GM18507 (cell line): ENCODE measurements at regions not wholly inside any gene's neighbourhood (a gene's known extent, or its start where the extent isn't known, plus 50 kb on each side); places are given as distances from the start of the nearest gene placed in this dataset.
"Not testable (repeated sequence)": the region's sequence is repeated elsewhere in the genome, so short reads cannot be mapped to it uniquely, and the experiment has no call there.

Experiments
- DNase-seq: peaks from one replicate; pipeline ENCODE4 v3.0.0; 2011; ENCODE audit warnings: low read depth; ENCODE audit not compliant: insufficient read length; ENCODE audit errors: extremely low spot score
- FAIRE-seq: peaks from 2 replicates; lab custom pipeline; 2011; peaks lifted over from hg19 to GRCh38; lab: Jason Lieb, UNC

DNA sequence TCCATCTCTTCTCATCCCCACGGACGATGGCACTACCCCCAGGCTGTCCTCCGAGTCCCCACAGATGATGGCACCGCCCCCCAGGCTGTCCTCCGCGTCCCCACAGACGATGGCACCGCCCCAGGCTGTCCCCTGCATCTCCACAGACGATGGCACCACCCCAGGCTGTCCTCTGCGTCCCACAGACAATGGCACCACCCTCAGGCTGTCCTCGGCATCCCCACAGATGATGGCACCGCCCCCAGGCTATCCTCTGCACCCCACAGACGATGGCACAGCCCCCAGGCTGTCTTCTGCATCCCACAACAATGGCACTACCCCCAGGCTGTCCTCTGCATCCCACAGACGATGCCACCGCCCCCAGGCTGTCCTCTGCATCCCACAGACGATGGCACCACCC, 57.4 kb upstream of the PTCH1 start:
- DNase-seq: no peak
- FAIRE-seq: no peak

DNA sequence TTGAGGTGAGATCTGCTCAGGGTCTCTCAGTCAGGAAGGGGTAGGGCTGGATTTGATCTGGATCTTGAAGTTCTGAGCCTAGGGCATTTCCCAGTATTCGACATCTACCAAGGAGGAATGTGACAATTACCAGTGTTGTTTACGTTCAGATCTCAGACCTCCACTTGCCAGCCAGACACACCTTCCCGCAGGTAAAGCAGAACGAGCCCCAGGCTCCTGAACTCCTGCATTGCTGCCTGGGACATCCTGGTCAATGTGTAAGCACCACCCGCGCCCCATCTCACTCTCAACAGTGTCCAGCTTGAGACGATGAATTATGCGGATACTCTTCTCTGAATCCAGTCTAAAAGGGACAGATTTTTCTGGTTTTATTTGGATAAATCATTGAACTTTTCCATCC, 56.7 kb upstream of the PTCH1 start:
- no peak for DNase-seq
- no peak for FAIRE-seq

DNA sequence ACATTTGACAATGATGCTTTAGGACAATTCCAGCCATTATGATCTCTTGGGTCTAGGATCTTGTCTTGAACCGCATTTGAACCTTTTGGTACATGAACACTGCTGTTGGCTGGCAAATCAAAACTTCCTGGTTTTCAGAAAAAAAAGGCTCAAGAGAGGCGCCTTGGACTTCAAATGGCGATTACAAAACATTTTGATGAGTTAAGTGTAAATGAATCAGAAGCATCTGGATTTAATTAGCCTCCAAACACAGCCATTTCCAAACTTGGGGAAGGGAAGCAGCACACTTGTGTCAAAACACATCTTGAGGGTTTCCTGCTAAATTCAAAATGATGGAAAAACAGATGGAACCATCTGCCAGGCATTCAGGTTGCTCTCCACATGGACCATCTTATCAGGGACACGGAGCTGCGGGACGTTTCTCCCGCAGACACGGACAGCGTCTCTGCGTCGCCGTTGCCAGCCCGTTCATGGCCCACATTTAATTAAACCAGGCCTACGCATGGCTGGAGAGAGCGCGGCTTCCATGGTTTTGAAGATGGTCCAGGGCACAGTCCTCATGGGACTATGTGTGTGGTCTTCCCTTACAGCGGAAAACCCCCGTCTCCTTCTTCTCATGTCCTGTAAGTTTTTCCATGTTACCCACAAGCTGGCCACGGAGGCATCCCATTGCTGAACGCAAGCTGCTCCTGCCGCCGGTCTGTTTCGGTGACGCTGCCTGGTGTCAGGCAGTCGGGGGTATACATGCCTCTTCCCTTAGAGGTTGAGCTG, 55.8 kb upstream of the PTCH1 start:
- FAIRE-seq (no peak), DNase-seq (no peak)

DNA sequence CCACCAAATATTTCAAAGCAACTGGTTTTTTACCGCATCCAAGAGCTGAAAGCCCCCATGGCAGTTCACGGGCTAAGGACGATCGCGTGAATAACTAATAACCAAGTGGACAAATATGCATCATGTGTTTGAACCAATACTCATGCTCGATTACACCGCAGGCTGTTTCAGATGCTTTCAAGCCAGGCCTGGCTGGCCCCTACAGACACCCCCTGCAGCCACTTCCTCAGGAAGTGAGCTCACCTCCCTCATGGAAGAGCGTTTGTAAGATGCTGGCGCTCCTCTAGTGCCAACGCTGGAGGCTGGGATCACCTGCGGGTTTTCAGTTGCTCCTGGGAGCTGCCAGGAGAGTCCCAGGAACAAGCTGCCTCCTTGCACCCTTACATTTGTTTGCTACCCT, 53.9 kb upstream of the PTCH1 start:
- DNase-seq (no peak), FAIRE-seq (no peak)

DNA sequence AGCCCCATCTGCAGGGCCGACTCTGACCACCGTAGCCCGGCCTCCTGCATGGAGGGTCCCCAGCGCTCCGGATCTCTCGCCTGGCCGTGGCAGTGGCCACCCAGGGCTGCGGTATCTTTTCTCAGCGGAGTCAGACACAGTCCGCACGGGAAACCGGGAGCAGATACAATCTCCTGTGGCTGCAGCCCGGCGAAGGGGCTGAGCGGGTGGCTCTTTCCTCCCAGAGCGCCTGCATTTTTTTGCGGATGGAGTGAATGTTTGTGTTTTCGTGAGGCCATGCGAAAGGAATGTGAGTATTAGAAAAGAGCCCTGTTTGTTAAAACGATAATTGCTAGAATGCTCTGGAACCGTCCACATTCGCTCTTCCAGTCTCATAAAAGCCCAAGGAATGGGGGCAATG, 53.4 kb upstream of the PTCH1 start:
- DNase-seq: no peak
- no peak for FAIRE-seq

DNA sequence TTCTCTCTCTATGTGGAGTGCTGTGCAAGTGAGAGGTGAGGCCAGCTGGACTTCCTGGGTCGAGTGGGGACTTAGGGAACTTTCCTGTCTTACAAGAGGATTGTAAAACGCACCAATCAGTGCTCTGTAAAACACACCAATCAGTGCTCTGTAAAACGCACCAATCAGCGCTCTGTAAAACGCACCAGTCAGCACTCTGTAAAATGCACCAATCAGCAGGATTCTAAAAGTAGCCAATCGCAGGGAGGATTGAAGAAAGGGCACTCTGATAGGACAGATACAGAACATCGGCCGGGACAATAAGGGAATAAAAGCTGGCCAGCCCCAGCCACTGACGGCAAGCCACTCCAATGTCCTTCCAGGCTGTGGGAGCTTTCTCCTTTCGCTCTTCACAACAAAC, 52.0 kb upstream of the PTCH1 start:
- not testable (repeated sequence) for DNase-seq, FAIRE-seq
